ENCODE measurements at regions not wholly inside any gene's neighbourhood (a gene's known extent, or its start where the extent isn't known, plus 50 kb on each side); places are given as distances from the start of the nearest gene placed in this dataset.
A peak's percentile ranks its signal among the peaks of the same experiment; 100 is the strongest.

- ATAC-seq (no peak), FAIRE-seq (peak; percentile 59), DNase-seq (ENCODE audit: low read depth in 1 of 2, low spot score in 1 of 2) (no peak)
- no peak overlapping the region for H3K27ac ChIP-seq
- H3K4me2 ChIP-seq: no peak overlapping the region
- H3K4me3 ChIP-seq: no peak overlapping the region
- CTCF ChIA-PET: interaction anchor here (0.9 to 1.1 kb wide), 2 partner anchors 10 to 335 kb away, joined by 3 to 4 read pairs; no protein-coding TSS in a partner anchor
- no peaks in the 10 kb centered on the region for H3K4me1 ChIP-seq
- H3K9me3 ChIP-seq: peaks cover 5% of the 10 kb centered on the region; the same call in 1 of the 3 replicates
- TF ChIP-seq, protein P1, sequence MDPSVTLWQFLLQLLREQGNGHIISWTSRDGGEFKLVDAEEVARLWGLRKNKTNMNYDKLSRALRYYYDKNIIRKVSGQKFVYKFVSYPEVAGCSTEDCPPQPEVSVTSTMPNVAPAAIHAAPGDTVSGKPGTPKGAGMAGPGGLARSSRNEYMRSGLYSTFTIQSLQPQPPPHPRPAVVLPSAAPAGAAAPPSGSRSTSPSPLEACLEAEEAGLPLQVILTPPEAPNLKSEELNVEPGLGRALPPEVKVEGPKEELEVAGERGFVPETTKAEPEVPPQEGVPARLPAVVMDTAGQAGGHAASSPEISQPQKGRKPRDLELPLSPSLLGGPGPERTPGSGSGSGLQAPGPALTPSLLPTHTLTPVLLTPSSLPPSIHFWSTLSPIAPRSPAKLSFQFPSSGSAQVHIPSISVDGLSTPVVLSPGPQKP (IDR thresholded peaks at IDR 0.05; ENCODE audit: low read depth, low read length): no peak
- TF ChIP-seq MAFK (IDR thresholded peaks at IDR 0.05; ENCODE audit: partially characterized antibody) (peak; percentile 11), NFE2L2 (conservative IDR thresholded peaks at IDR 0.05; ENCODE audit: low read length) (peak; percentile 94)
- POLR2A ChIA-PET: no interaction called here
- WGBS (ENCODE audit: missing lambda C conversion rate): 25% methylated on average over 5 of the region's 5 CpGs
Measured at GRCh38 chr19:30898353-30899103, 450.7 kb downstream of the TSHZ3 start.

DNA sequence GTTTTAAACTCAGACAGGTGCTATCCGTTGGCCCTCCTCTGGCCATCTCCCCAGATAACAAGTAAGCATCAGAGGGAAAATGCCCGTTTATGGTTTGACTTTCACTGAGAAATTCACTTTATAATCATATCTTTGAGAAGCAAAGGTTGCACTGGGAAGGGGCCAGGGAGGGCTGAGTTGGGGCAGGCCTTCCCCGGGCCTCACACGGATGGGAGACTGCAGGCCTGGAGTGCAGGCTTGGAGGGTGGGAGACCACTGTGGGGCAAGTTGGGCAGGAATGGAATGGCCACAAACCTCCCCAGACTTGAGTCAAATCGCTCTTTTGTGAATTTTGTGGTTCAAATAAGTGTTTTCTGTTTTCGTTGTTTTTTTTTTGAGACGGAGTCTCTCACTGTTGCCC is 451.7 kb downstream of the TSHZ3 start:
- ATAC-seq (no peak), FAIRE-seq (no peak), DNase-seq (ENCODE audit: low read depth in 1 of 2, low spot score in 1 of 2) (no peak)
- TF ChIP-seq CBX2 (IDR thresholded peaks at IDR 0.05; ENCODE audit: borderline replicate concordance, low read depth): no peak
- POLR2A ChIA-PET: no interaction called here
- CTCF ChIA-PET: interaction anchor here (0.5 to 1.1 kb wide), 2 partner anchors 178 to 336 kb away, joined by 3 read pairs; no protein-coding TSS in a partner anchor
- H3K9me3 ChIP-seq: no peaks in the 10 kb centered on the region
- WGBS (ENCODE audit: missing lambda C conversion rate): 40% methylated on average over 7 of the region's 7 CpGs
- H3K4me3 ChIP-seq: no peak overlapping the region
- H3K4me2 ChIP-seq: no peak overlapping the region
- H3K27ac ChIP-seq: no peak overlapping the region
- H3K4me1 ChIP-seq: no peaks in the 10 kb centered on the region

GRCh38 chr19:30897034-30897433 is 452.2 kb downstream of the TSHZ3 start:
- no peaks in the 10 kb centered on the region for H3K4me1 ChIP-seq
- TF ChIP-seq FOSB (CRISPR knock-in tag; IDR thresholded peaks at IDR 0.05) (no peak), HDAC2 (IDR thresholded peaks at IDR 0.05) (no peak), BHLHE40 (IDR thresholded peaks at IDR 0.05; ENCODE audit: low read depth, low read length) (no peak), HOXB13 (CRISPR knock-in tag; IDR thresholded peaks at IDR 0.05; ENCODE audit: low read depth) (no peak), GATA3 (IDR thresholded peaks at IDR 0.05; ENCODE audit: borderline replicate concordance) (no peak)
- TF ChIP-seq, protein P2, sequence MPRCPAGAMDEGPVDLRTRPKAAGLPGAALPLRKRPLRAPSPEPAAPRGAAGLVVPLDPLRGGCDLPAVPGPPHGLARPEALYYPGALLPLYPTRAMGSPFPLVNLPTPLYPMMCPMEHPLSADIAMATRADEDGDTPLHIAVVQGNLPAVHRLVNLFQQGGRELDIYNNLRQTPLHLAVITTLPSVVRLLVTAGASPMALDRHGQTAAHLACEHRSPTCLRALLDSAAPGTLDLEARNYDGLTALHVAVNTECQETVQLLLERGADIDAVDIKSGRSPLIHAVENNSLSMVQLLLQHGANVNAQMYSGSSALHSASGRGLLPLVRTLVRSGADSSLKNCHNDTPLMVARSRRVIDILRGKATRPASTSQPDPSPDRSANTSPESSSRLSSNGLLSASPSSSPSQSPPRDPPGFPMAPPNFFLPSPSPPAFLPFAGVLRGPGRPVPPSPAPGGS (IDR thresholded peaks at IDR 0.05): no peak
- ChIA-PET CTCF (interaction anchor here (1.3 kb wide), 1 partner anchor 215 kb away, joined by 3 read pairs; no protein-coding TSS in a partner anchor), POLR2A (no interaction called here)
- FAIRE-seq (no peak), DNase-seq (ENCODE audit: low read depth in 1 of 2, low spot score in 1 of 2) (no peak), ATAC-seq (no peak)
- 15% methylated on average over 3 of the region's 3 CpGs for WGBS (ENCODE audit: missing lambda C conversion rate)
- no peak overlapping the region for H3K27ac ChIP-seq
- H3K4me3 ChIP-seq: no peak overlapping the region
- H3K4me2 ChIP-seq: no peak overlapping the region
- no peaks in the 10 kb centered on the region for H3K9me3 ChIP-seq

DNA sequence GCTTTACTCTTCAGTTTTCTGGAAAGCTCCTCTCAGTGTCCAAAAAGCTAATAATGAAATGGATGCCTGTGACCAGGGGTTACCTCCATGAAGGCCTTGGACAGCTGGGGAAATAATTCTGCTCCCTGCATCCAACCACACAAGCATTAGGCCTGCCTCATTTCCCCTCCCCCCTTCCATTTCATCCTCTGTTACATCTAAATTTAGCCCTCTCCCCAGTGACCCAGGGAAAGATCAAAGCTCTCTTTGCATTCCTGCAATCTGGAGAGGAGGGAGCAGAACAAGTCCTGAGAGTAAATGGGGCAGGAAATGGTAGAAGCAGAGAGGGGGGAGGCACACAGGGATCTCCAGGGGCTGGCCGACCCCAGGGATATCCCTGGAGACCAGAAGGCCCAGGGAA is 452.7 kb downstream of the TSHZ3 start:
- Histone ChIP-seq H3K27ac (no peak overlapping the region), H3K4me2 (no peak overlapping the region), H3K4me1 (no peaks in the 10 kb centered on the region), H3K4me3 (no peak overlapping the region), H3K9me3 (no peaks in the 10 kb centered on the region)
- 10% methylated on average over 1 of the region's 1 CpG for WGBS (ENCODE audit: missing lambda C conversion rate)
- no peak for FAIRE-seq
- CTCF ChIA-PET: interaction anchor here (1.3 kb wide), 1 partner anchor 214 kb away, joined by 3 read pairs; no protein-coding TSS in a partner anchor
- no peak for ATAC-seq
- POLR2A ChIA-PET: no interaction called here
- DNase-seq (ENCODE audit: low read depth in 1 of 2, low spot score in 1 of 2): no peak
- no peak for TF ChIP-seq CBX8 (IDR thresholded peaks at IDR 0.05)
- no peak for TF ChIP-seq CBX2 (IDR thresholded peaks at IDR 0.05; ENCODE audit: borderline replicate concordance, low read depth)
- no peak for TF ChIP-seq CHD2 (IDR thresholded peaks at IDR 0.05; ENCODE audit: low read length, partially characterized antibody)
- TF ChIP-seq, protein P3, sequence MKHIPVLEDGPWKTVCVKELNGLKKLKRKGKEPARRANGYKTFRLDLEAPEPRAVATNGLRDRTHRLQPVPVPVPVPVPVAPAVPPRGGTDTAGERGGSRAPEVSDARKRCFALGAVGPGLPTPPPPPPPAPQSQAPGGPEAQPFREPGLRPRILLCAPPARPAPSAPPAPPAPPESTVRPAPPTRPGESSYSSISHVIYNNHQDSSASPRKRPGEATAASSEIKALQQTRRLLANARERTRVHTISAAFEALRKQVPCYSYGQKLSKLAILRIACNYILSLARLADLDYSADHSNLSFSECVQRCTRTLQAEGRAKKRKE (CRISPR knock-in tag; IDR thresholded peaks at IDR 0.05; ENCODE audit: low read depth): no peak
- no peak for TF ChIP-seq HOXB13 (CRISPR knock-in tag; IDR thresholded peaks at IDR 0.05; ENCODE audit: low read depth)
- TF ChIP-seq NR3C1 (IDR thresholded peaks at IDR 0.05): no peak
- TF ChIP-seq ZC3H11A (IDR thresholded peaks at IDR 0.05): no peak
- TF ChIP-seq GATA3 (IDR thresholded peaks at IDR 0.05; ENCODE audit: borderline replicate concordance): no peak
- TF ChIP-seq, protein P1 (IDR thresholded peaks at IDR 0.05; ENCODE audit: low read depth, low read length): no peak
- TF ChIP-seq SMC3 (IDR thresholded peaks at IDR 0.05): no peak
- no peak for TF ChIP-seq EP300 (IDR thresholded peaks at IDR 0.05)
- TF ChIP-seq FOXS1 (CRISPR knock-in tag; IDR thresholded peaks at IDR 0.05): no peak
- no peak for TF ChIP-seq JUN (IDR thresholded peaks at IDR 0.05)
- TF ChIP-seq RAD21 (conservative IDR thresholded peaks at IDR 0.05 in 1 of 2, IDR thresholded peaks at IDR 0.05 in 1 of 2): no peak
- TF ChIP-seq TFCP2L1 (CRISPR knock-in tag; IDR thresholded peaks at IDR 0.05): no peak
- TF ChIP-seq USF2 (IDR thresholded peaks at IDR 0.05): no peak
- TF ChIP-seq PHF8 (IDR thresholded peaks at IDR 0.05; ENCODE audit: borderline replicate concordance, low read depth): no peak
- TF ChIP-seq EHF (CRISPR knock-in tag; IDR thresholded peaks at IDR 0.05): no peak
